ENCODE measurements at regions not wholly inside any gene's neighbourhood (a gene's known extent, or its start where the extent isn't known, plus 50 kb on each side); places are given as distances from the start of the nearest gene placed in this dataset.

GRCh38 chr14:98741523-98741922 is 530.5 kb downstream of the BCL11B start:
- CTCF ChIA-PET: no interaction called here
- 100% methylated on average over 5 of the region's 8 CpGs for WGBS (ENCODE audit: insufficient coverage)

GRCh38 chr14:98742001-98742400 is 530.0 kb downstream of the BCL11B start:
- no peak for DNase-seq
- no peak overlapping the region for H3K27ac ChIP-seq (ENCODE audit: low read length)
- Mint-ChIP-seq H3K4me3 (no peak overlapping the region), H3K36me3 (no peaks in the 10 kb centered on the region), H3K27ac (no peak overlapping the region), H3K27me3 (peaks cover 0 to 4% of the 10 kb centered on the region in 2 donors), H3K9me3 (no peaks in the 10 kb centered on the region), H3K4me1 (peaks cover 6 to 18% (median 6%) of the 10 kb centered on the region in 3 donors)
- H3K4me3 ChIP-seq (ENCODE audit: control insufficient read depth in 1 of 2, extremely low read depth in 1 of 2, low read length in 1 of 2): no peak overlapping the region
- ATAC-seq (replicated peaks in 1 of 4): no peak
- ChIA-PET POLR2A (interaction anchor here in 1 of 2 donors (0.5 kb wide), 1 partner anchor 452 kb away, joined by 7 read pairs; no protein-coding TSS in a partner anchor), CTCF (interaction anchor here in 1 of 2 donors (0.5 kb wide), 1 partner anchor 1011 kb away, joined by 3 read pairs; no protein-coding TSS in a partner anchor)
- 51% methylated on average over 3 of the region's 7 CpGs for WGBS (ENCODE audit: insufficient coverage)
- H3K36me3 ChIP-seq (ENCODE audit: control insufficient read depth in 2 of 2, extremely low read depth in 1 of 2, insufficient read depth in 1 of 2, low read length in 1 of 2): no peaks in the 10 kb centered on the region
- H3K9me3 ChIP-seq: no peaks in the 10 kb centered on the region
- no peaks in the 10 kb centered on the region for H3K4me1 ChIP-seq (ENCODE audit: control insufficient read depth in 1 of 2, extremely low read depth in 1 of 2, insufficient read depth in 2 of 2, low read length in 2 of 2)
- H3K27me3 ChIP-seq (replicated peaks in 1 of 2; ENCODE audit: control insufficient read depth in 2 of 2, extremely low read depth in 1 of 2, insufficient read depth in 2 of 2, low read length in 1 of 2): peaks cover 0 to 5% of the 10 kb centered on the region in 2 experiments

More at GRCh38 chr14:98741523-98741922, 530.5 kb downstream of the BCL11B start:
- no peak overlapping the region for H3K4me3 ChIP-seq (ENCODE audit: control insufficient read depth in 1 of 2, extremely low read depth in 1 of 2, low read length in 1 of 2)
- Mint-ChIP-seq H3K4me1 (peaks cover 6 to 18% (median 6%) of the 10 kb centered on the region in 3 donors), H3K36me3 (no peaks in the 10 kb centered on the region), H3K4me3 (no peak overlapping the region), H3K27me3 (peaks cover 0 to 4% of the 10 kb centered on the region in 2 donors), H3K9me3 (no peaks in the 10 kb centered on the region), H3K27ac (no peak overlapping the region)
- POLR2A ChIA-PET: interaction anchor here in 1 of 2 donors (0.5 kb wide), 1 partner anchor 452 kb away, joined by 7 read pairs; no protein-coding TSS in a partner anchor
- DNase-seq (no peak), ATAC-seq (replicated peaks in 1 of 4) (no peak)
- no peak overlapping the region for H3K27ac ChIP-seq (ENCODE audit: low read length)
- H3K36me3 ChIP-seq (ENCODE audit: control insufficient read depth in 2 of 2, extremely low read depth in 1 of 2, insufficient read depth in 1 of 2, low read length in 1 of 2): no peaks in the 10 kb centered on the region
- no peaks in the 10 kb centered on the region for H3K9me3 ChIP-seq
- no peaks in the 10 kb centered on the region for H3K4me1 ChIP-seq (ENCODE audit: control insufficient read depth in 1 of 2, extremely low read depth in 1 of 2, insufficient read depth in 2 of 2, low read length in 2 of 2)
- peaks cover 0 to 5% of the 10 kb centered on the region in 2 experiments for H3K27me3 ChIP-seq (replicated peaks in 1 of 2; ENCODE audit: control insufficient read depth in 2 of 2, extremely low read depth in 1 of 2, insufficient read depth in 2 of 2, low read length in 1 of 2)

- 71% methylated on average over 2 of the region's 8 CpGs for WGBS (ENCODE audit: insufficient coverage)
- Histone ChIP-seq H3K4me1 (ENCODE audit: control insufficient read depth in 1 of 2, extremely low read depth in 1 of 2, insufficient read depth in 2 of 2, low read length in 2 of 2) (no peaks in the 10 kb centered on the region), H3K27me3 (replicated peaks in 1 of 2; ENCODE audit: control insufficient read depth in 2 of 2, extremely low read depth in 1 of 2, insufficient read depth in 2 of 2, low read length in 1 of 2) (peaks cover 0 to 5% of the 10 kb centered on the region in 2 experiments), H3K36me3 (ENCODE audit: control insufficient read depth in 2 of 2, extremely low read depth in 1 of 2, insufficient read depth in 1 of 2, low read length in 1 of 2) (no peaks in the 10 kb centered on the region), H3K4me3 (ENCODE audit: control insufficient read depth in 1 of 2, extremely low read depth in 1 of 2, low read length in 1 of 2) (no peak overlapping the region), H3K9me3 (no peaks in the 10 kb centered on the region), H3K27ac (ENCODE audit: low read length) (no peak overlapping the region)
- ATAC-seq (replicated peaks in 1 of 4) (no peak), DNase-seq (no peak)
- H3K36me3 Mint-ChIP-seq: no peaks in the 10 kb centered on the region
- H3K27me3 Mint-ChIP-seq: peaks cover 0 to 4% of the 10 kb centered on the region in 2 donors
- peak overlapping the region in 1 of 2 donors; percentile 19 for H3K27ac Mint-ChIP-seq
- ChIA-PET CTCF (no interaction called here), POLR2A (interaction anchor here in 1 of 2 donors (0.7 kb wide), 1 partner anchor 585 kb away, joined by 12 read pairs; no protein-coding TSS in a partner anchor)
- H3K4me3 Mint-ChIP-seq: no peak overlapping the region
- no peaks in the 10 kb centered on the region for H3K9me3 Mint-ChIP-seq
- H3K4me1 Mint-ChIP-seq: peaks cover 6 to 18% (median 6%) of the 10 kb centered on the region in 3 donors
Observed at GRCh38 chr14:98743536-98743935, 528.5 kb downstream of the BCL11B start.

GRCh38 chr14:98748966-98749365 is 523.0 kb downstream of the BCL11B start:
- ChIA-PET CTCF (no interaction called here), POLR2A (no interaction called here)
- H3K27ac ChIP-seq (ENCODE audit: low read length): no peak overlapping the region
- no peaks in the 10 kb centered on the region for H3K27me3 ChIP-seq (replicated peaks in 1 of 2; ENCODE audit: control insufficient read depth in 2 of 2, extremely low read depth in 1 of 2, insufficient read depth in 2 of 2, low read length in 1 of 2)
- H3K4me1 ChIP-seq (ENCODE audit: control insufficient read depth in 1 of 2, extremely low read depth in 1 of 2, insufficient read depth in 2 of 2, low read length in 2 of 2): no peaks in the 10 kb centered on the region
- DNase-seq: no peak
- no peak overlapping the region for H3K4me3 ChIP-seq (ENCODE audit: control insufficient read depth in 1 of 2, extremely low read depth in 1 of 2, low read length in 1 of 2)
- peaks cover 3 to 4% (median 4%) of the 10 kb centered on the region in 3 donors for H3K4me1 Mint-ChIP-seq
- no peaks in the 10 kb centered on the region for H3K36me3 Mint-ChIP-seq
- H3K4me3 Mint-ChIP-seq: no peak overlapping the region
- peaks cover 2 to 4% of the 10 kb centered on the region in 2 donors for H3K27me3 Mint-ChIP-seq
- H3K9me3 Mint-ChIP-seq: no peaks in the 10 kb centered on the region
- no peak for ATAC-seq (replicated peaks in 1 of 4)
- H3K36me3 ChIP-seq (ENCODE audit: control insufficient read depth in 2 of 2, extremely low read depth in 1 of 2, insufficient read depth in 1 of 2, low read length in 1 of 2): no peaks in the 10 kb centered on the region
- no peaks in the 10 kb centered on the region for H3K9me3 ChIP-seq
- no peak overlapping the region for H3K27ac Mint-ChIP-seq

GRCh38 chr14:98751110-98751509 is 520.9 kb downstream of the BCL11B start:
- H3K36me3 ChIP-seq (ENCODE audit: control insufficient read depth in 2 of 2, extremely low read depth in 1 of 2, insufficient read depth in 1 of 2, low read length in 1 of 2): no peaks in the 10 kb centered on the region
- DNase-seq (no peak), ATAC-seq (replicated peaks in 1 of 4) (no peak)
- H3K27me3 ChIP-seq (replicated peaks in 1 of 2; ENCODE audit: control insufficient read depth in 2 of 2, extremely low read depth in 1 of 2, insufficient read depth in 2 of 2, low read length in 1 of 2): no peaks in the 10 kb centered on the region
- ChIA-PET POLR2A (no interaction called here), CTCF (no interaction called here)
- no peak overlapping the region for H3K27ac Mint-ChIP-seq
- H3K27me3 Mint-ChIP-seq: peaks cover 2 to 4% of the 10 kb centered on the region in 2 donors
- no peaks in the 10 kb centered on the region for H3K4me1 ChIP-seq (ENCODE audit: control insufficient read depth in 1 of 2, extremely low read depth in 1 of 2, insufficient read depth in 2 of 2, low read length in 2 of 2)
- H3K4me3 ChIP-seq (ENCODE audit: control insufficient read depth in 1 of 2, extremely low read depth in 1 of 2, low read length in 1 of 2): no peak overlapping the region
- H3K36me3 Mint-ChIP-seq: no peaks in the 10 kb centered on the region
- no peak overlapping the region for H3K27ac ChIP-seq (ENCODE audit: low read length)
- H3K4me3 Mint-ChIP-seq: no peak overlapping the region
- peaks cover 0 to 2% (median 0%) of the 10 kb centered on the region in 3 donors for H3K4me1 Mint-ChIP-seq
- 100% methylated on average over 2 of the region's 2 CpGs for whole genome bisulfite sequencing (ENCODE audit: insufficient coverage)
- peaks cover 7 to 13% (median 10%) of the 10 kb centered on the region in 3 donors for H3K9me3 Mint-ChIP-seq
- peaks cover 4% of the 10 kb centered on the region for H3K9me3 ChIP-seq

GRCh38 chr14:98752660-98753059 is 519.3 kb downstream of the BCL11B start:
- no peak for DNase-seq
- Histone ChIP-seq H3K36me3 (ENCODE audit: control insufficient read depth in 2 of 2, extremely low read depth in 1 of 2, insufficient read depth in 1 of 2, low read length in 1 of 2) (no peaks in the 10 kb centered on the region), H3K27ac (ENCODE audit: low read length) (no peak overlapping the region), H3K9me3 (peaks cover 4% of the 10 kb centered on the region), H3K4me1 (ENCODE audit: control insufficient read depth in 1 of 2, extremely low read depth in 1 of 2, insufficient read depth in 2 of 2, low read length in 2 of 2) (no peaks in the 10 kb centered on the region), H3K27me3 (replicated peaks in 1 of 2; ENCODE audit: control insufficient read depth in 2 of 2, extremely low read depth in 1 of 2, insufficient read depth in 2 of 2, low read length in 1 of 2) (no peaks in the 10 kb centered on the region), H3K4me3 (ENCODE audit: control insufficient read depth in 1 of 2, extremely low read depth in 1 of 2, low read length in 1 of 2) (no peak overlapping the region)
- Mint-ChIP-seq H3K27ac (no peak overlapping the region), H3K9me3 (peaks cover 7 to 13% (median 10%) of the 10 kb centered on the region in 3 donors), H3K27me3 (peaks cover 0 to 2% of the 10 kb centered on the region in 2 donors), H3K36me3 (no peaks in the 10 kb centered on the region), H3K4me3 (no peak overlapping the region), H3K4me1 (peaks cover 0 to 2% (median 0%) of the 10 kb centered on the region in 3 donors)
- ATAC-seq (replicated peaks in 1 of 4): no peak
- CTCF ChIA-PET: no interaction called here
- 80% methylated on average over 1 of the region's 1 CpG for WGBS (ENCODE audit: insufficient coverage)
- POLR2A ChIA-PET: no interaction called here
